Neuron (in vitro differentiated cells): ENCODE measurements at regions not wholly inside any gene's neighbourhood (a gene's known extent, or its start where the extent isn't known, plus 50 kb on each side); places are given as distances from the start of the nearest gene placed in this dataset.
"Not testable (repeated sequence)": the region's sequence is repeated elsewhere in the genome, so short reads cannot be mapped to it uniquely, and the experiment has no call there.

Experiments used
- H2AFZ ChIP-seq: one replicate; pipeline ENCODE4 v1.6.1; 2013; ENCODE audit warnings: low read depth, mild to moderate bottlenecking, inconsistent platforms, low read length, moderate library complexity
- H3K27me3 ChIP-seq: one replicate; pipeline ENCODE4 v1.6.1; 2013; ENCODE audit warnings: low read length; ENCODE audit not compliant: insufficient read depth
- H3K36me3 ChIP-seq: one replicate; pipeline ENCODE4 v1.6.1; 2013; ENCODE audit warnings: low read length; ENCODE audit not compliant: insufficient read depth
- H3K4me1 ChIP-seq: one replicate; pipeline ENCODE4 v1.6.1; 2013; ENCODE audit warnings: low read length; ENCODE audit not compliant: insufficient read depth
- H3K4me3 ChIP-seq: 2 replicates; pipeline ENCODE4 v1.5.1; 2013; ENCODE audit warnings: mild to moderate bottlenecking, low read length, moderate library complexity
- H3K9me3 ChIP-seq: one replicate; pipeline ENCODE4 v1.6.1; 2013; ENCODE audit warnings: low read length

GRCh38 chr21:28127175-28127785 is 865.4 kb downstream of the LTN1 start:
- H3K4me3 ChIP-seq, result no peak overlapping the region
- H3K9me3 ChIP-seq, result no peaks in the 10 kb centered on the region
- H3K27me3 ChIP-seq, result no peaks in the 10 kb centered on the region
- H3K4me1 ChIP-seq, result no peaks in the 10 kb centered on the region
- no peaks in the 10 kb centered on the region for H3K36me3 ChIP-seq
- no peak overlapping the region for H2AFZ ChIP-seq

- Histone ChIP-seq H3K9me3 (no peaks in the 10 kb centered on the region), H3K36me3 (no peaks in the 10 kb centered on the region), H3K4me1 (no peaks in the 10 kb centered on the region), H3K4me3 (no peak overlapping the region), H2AFZ (no peak overlapping the region), H3K27me3 (no peaks in the 10 kb centered on the region)
These were observed 866.0 kb downstream of the LTN1 start for GRCh38 chr21:28126521-28127174.

GRCh38 chr21:28124541-28124940 is 868.1 kb downstream of the LTN1 start:
- Histone ChIP-seq H2AFZ (no peak overlapping the region), H3K36me3 (no peaks in the 10 kb centered on the region), H3K27me3 (no peaks in the 10 kb centered on the region), H3K4me3 (no peak overlapping the region), H3K4me1 (no peaks in the 10 kb centered on the region), H3K9me3 (no peaks in the 10 kb centered on the region)

GRCh38 chr21:28118570-28118969 is 874.1 kb downstream of the LTN1 start:
- no peak overlapping the region for H2AFZ ChIP-seq
- no peaks in the 10 kb centered on the region for H3K9me3 ChIP-seq
- H3K27me3 ChIP-seq, result no peaks in the 10 kb centered on the region
- no peak overlapping the region for H3K4me3 ChIP-seq
- H3K4me1 ChIP-seq, result no peaks in the 10 kb centered on the region
- H3K36me3 ChIP-seq, result no peaks in the 10 kb centered on the region

- H3K4me3 ChIP-seq, H3K36me3 ChIP-seq, H3K9me3 ChIP-seq, H3K27me3 ChIP-seq, H2AFZ ChIP-seq, H3K4me1 ChIP-seq: not testable (repeated sequence)
These were observed 877.7 kb downstream of the LTN1 start for GRCh38 chr21:28114986-28115385.

GRCh38 chr21:28113718-28114117 is 879.0 kb downstream of the LTN1 start:
- Histone ChIP-seq H3K36me3 (no peaks in the 10 kb centered on the region), H3K27me3 (no peaks in the 10 kb centered on the region), H3K4me1 (no peaks in the 10 kb centered on the region), H3K9me3 (no peaks in the 10 kb centered on the region), H2AFZ (no peak overlapping the region), H3K4me3 (no peak overlapping the region)

- Histone ChIP-seq H2AFZ (no peak overlapping the region), H3K27me3 (no peaks in the 10 kb centered on the region)
These were observed 880.2 kb downstream of the LTN1 start for GRCh38 chr21:28112511-28112910.

GRCh38 chr21:28111151-28111619 is 881.5 kb downstream of the LTN1 start:
- Histone ChIP-seq H3K9me3 (no peaks in the 10 kb centered on the region), H3K4me3 (no peak overlapping the region), H3K4me1 (no peaks in the 10 kb centered on the region), H3K36me3 (no peaks in the 10 kb centered on the region), H3K27me3 (no peaks in the 10 kb centered on the region), H2AFZ (no peak overlapping the region)

More at GRCh38 chr21:28112511-28112910, 880.2 kb downstream of the LTN1 start:
- H3K36me3 ChIP-seq, result no peaks in the 10 kb centered on the region
- H3K4me1 ChIP-seq, result no peaks in the 10 kb centered on the region
- H3K4me3 ChIP-seq, result no peak overlapping the region
- no peaks in the 10 kb centered on the region for H3K9me3 ChIP-seq

GRCh38 chr21:28110716-28111115 is 882.0 kb downstream of the LTN1 start:
- Histone ChIP-seq H3K9me3 (no peaks in the 10 kb centered on the region), H3K4me1 (no peaks in the 10 kb centered on the region), H3K4me3 (no peak overlapping the region), H3K36me3 (no peaks in the 10 kb centered on the region), H3K27me3 (no peaks in the 10 kb centered on the region), H2AFZ (no peak overlapping the region)

- H3K36me3 ChIP-seq, result no peaks in the 10 kb centered on the region
- no peaks in the 10 kb centered on the region for H3K4me1 ChIP-seq
- no peaks in the 10 kb centered on the region for H3K9me3 ChIP-seq
- no peaks in the 10 kb centered on the region for H3K27me3 ChIP-seq
- H3K4me3 ChIP-seq, result no peak overlapping the region
- no peak overlapping the region for H2AFZ ChIP-seq
These were observed 882.6 kb downstream of the LTN1 start for GRCh38 chr21:28110074-28110473.

GRCh38 chr21:28106370-28106890 is 886.2 kb downstream of the LTN1 start:
- Histone ChIP-seq H3K4me3 (no peak overlapping the region), H3K4me1 (no peaks in the 10 kb centered on the region), H2AFZ (no peak overlapping the region), H3K36me3 (no peaks in the 10 kb centered on the region), H3K27me3 (no peaks in the 10 kb centered on the region), H3K9me3 (no peaks in the 10 kb centered on the region)

GRCh38 chr21:28104346-28104745 is 888.3 kb downstream of the LTN1 start:
- no peak overlapping the region for H3K4me3 ChIP-seq
- H3K4me1 ChIP-seq, result no peaks in the 10 kb centered on the region
- H3K36me3 ChIP-seq, result no peaks in the 10 kb centered on the region
- H3K9me3 ChIP-seq, result no peaks in the 10 kb centered on the region
- H2AFZ ChIP-seq, result no peak overlapping the region
- no peaks in the 10 kb centered on the region for H3K27me3 ChIP-seq

GRCh38 chr21:28100366-28100765 is 892.3 kb downstream of the LTN1 start:
- no peaks in the 10 kb centered on the region for H3K4me1 ChIP-seq
- no peak overlapping the region for H3K4me3 ChIP-seq
- H3K36me3 ChIP-seq, result no peaks in the 10 kb centered on the region
- no peaks in the 10 kb centered on the region for H3K9me3 ChIP-seq
- no peaks in the 10 kb centered on the region for H3K27me3 ChIP-seq
- no peak overlapping the region for H2AFZ ChIP-seq
